ENCODE measurements at regions not wholly inside any gene's neighbourhood (a gene's known extent, or its start where the extent isn't known, plus 50 kb on each side); places are given as distances from the start of the nearest gene placed in this dataset.

GRCh38 chr2:185306119-185306518 lies 432.5 kb upstream of the FSIP2 start:
- no peak for DNase-seq (ENCODE audit: extremely low read depth, low read depth)
- TF ChIP-seq CTCF (IDR thresholded peaks at IDR 0.05; ENCODE audit: low read depth, low read length), result no peak

DNA sequence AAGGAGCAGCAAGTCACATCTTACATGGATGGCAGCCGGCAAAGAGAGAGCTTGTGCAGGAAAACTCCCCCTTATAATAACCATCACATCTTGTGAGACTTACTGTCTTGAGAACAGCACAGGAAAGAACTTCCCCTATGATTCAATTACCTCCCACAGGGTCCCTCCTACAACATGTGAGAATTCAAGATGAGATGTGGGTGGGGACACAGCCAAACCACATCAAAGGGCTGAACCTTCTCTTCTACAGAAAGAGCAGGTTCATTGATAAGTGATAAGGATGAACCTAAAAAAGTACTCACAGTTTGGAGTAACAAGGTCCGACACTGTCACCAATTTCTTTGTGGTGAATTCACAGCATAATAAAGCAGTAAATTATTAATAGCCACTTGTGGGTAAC lies 422.2 kb upstream of the FSIP2 start:
- DNase-seq (ENCODE audit: extremely low read depth, low read depth), result no peak
- TF ChIP-seq CTCF (IDR thresholded peaks at IDR 0.05; ENCODE audit: low read depth, low read length), result no peak

DNA sequence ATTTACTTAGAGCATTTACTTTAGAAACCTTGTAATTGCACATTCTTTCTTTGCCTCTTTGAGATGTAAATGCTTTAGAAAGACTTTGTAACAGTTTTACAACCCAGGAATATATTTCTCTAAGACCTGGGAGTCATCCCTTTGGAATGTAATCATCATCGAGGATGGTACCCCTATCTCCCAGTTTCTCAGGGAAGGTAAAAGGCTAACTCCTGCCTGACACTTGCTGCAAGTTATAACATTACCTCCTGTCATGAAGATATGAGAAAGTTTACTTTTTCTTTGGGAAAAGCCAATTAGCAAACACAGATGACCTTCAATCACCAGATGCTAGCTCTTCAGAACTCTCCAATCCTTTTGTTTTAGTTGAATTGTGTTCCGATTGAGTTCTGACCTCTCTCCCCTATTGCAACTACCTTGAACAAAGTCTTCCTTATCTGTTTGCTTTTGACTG lies 420.3 kb upstream of the FSIP2 start:
- DNase-seq (ENCODE audit: extremely low read depth, low read depth), result no peak
- TF ChIP-seq CTCF (IDR thresholded peaks at IDR 0.05; ENCODE audit: low read depth, low read length), result no peak

GRCh38 chr2:185335879-185336278 lies 402.7 kb upstream of the FSIP2 start:
- no peak for DNase-seq (ENCODE audit: extremely low read depth, low read depth)
- TF ChIP-seq CTCF (IDR thresholded peaks at IDR 0.05; ENCODE audit: low read depth, low read length), result no peak

DNA sequence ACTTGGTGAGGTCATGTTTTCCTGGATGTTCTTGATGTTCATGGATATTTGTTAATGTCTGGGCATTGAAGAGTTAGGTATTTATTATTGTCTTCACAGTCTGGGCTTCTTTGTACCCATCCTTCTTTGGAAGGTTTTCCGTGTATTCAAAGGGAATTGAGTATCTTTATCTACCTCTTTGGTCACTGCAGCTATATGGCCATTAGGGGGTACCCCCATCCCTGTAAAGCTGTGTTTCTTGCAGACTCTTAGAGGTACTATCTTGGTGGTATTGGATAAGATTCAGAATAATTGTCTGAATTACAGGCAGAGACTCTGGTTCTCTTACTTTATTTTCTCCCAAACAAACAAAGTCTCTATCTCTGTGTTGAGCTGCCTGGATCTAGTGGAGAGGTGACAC lies 401.6 kb upstream of the FSIP2 start:
- no peak for DNase-seq (ENCODE audit: extremely low read depth, low read depth)
- no peak for TF ChIP-seq CTCF (IDR thresholded peaks at IDR 0.05; ENCODE audit: low read depth, low read length)

DNA sequence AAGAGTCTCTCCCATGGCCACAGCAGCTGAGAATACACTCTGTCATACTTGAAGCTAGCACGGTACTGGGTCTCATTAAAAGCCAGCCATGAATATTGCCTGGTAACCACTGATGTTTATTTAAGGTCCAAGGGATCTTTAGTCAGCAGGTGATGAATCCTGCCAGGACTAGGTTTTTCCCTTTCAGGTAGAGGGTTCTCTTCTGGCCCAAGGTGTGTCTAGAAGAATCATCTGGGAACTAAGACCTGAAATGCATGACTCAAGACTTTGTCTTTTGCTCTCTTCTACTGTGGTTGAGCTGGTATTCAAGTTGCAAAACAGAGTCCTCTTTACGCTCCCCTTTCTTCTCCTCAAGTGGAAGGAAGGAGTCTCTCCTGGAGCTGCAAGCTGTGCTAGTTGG lies 400.5 kb upstream of the FSIP2 start:
- DNase-seq (ENCODE audit: extremely low read depth, low read depth), result no peak
- no peak for TF ChIP-seq CTCF (IDR thresholded peaks at IDR 0.05; ENCODE audit: low read depth, low read length)

DNA sequence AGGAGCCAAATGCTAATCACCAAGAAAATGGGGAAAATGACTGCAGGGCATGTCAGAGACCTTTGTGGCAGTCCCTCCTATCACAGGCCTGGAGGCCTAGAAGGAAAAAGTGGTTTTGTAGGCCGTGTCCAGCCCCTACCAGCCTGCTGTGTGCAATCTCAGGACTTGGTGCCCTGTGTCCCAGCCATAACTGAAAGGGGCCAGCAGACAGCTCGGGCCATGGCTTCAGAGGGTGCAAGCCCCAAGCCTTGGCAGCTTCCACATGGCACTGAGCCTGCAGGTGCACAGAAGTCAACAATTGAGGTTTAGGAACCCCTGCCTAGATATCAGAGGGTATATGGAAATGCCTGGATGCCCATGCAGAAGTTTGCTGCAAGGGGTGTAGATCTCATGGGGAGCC lies 391.2 kb upstream of the FSIP2 start:
- no peak for TF ChIP-seq CTCF (IDR thresholded peaks at IDR 0.05; ENCODE audit: low read depth, low read length)
- no peak for DNase-seq (ENCODE audit: extremely low read depth, low read depth)
